ENCODE measurements at regions not wholly inside any gene's neighbourhood (a gene's known extent, or its start where the extent isn't known, plus 50 kb on each side); places are given as distances from the start of the nearest gene placed in this dataset.

DNA sequence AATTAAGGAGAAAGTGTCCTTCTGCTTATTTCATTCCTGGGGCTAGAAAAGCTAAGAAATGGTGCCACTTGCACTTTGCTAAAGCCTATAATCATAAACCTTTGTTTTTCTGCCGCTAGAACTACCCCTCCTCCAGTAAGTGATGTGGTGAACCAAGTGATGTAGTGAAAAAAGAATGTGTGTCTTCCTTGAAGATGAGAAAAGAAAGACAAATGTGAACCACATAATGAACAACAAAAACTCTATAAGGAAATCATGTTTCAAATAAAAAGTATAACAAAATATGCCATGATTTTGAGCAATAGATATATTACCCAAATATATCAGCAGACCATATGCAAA lies 179.0 kb upstream of the SGCD start:
- ChIA-PET CTCF (no interaction called here), POLR2A (no interaction called here), RAD21 (ENCODE audit: low non-redundant PET in 1 of 2, low total read pairs in 2 of 2, uncharacterized antibody in 2 of 2, unreplicated experiment in 2 of 2) (no interaction called here)
- no peak for ATAC-seq
- no peaks in the 10 kb centered on the region for H3K27me3 ChIP-seq (ENCODE audit: insufficient read depth, low read length)
- no peak overlapping the region for H3K27ac ChIP-seq (ENCODE audit: low read depth, low read length)
- no peak overlapping the region for H3K9ac ChIP-seq (ENCODE audit: low read length)
- intact Hi-C loops (cut with micrococcal nuclease), result no loop called here
- no peaks in the 10 kb centered on the region for H3K79me2 ChIP-seq (ENCODE audit: insufficient read depth, low read length)
- H3K4me1 ChIP-seq (ENCODE audit: control insufficient read depth in 1 of 2, insufficient read depth in 2 of 2, low read length in 2 of 2), result no peaks in the 10 kb centered on the region
- no peak overlapping the region for H3K4me3 ChIP-seq (replicated peaks in 1 of 2; ENCODE audit: low read depth in 1 of 2, low read length in 2 of 2)
- no peak overlapping the region for H2AFZ ChIP-seq (ENCODE audit: low read depth, low read length, poor library complexity, severe bottlenecking)
- peaks cover 0 to 6% of the 10 kb centered on the region in 2 experiments; a peak in 2 of 4 replicates for H3K9me3 ChIP-seq (ENCODE audit: control insufficient read depth in 1 of 2, insufficient read depth in 1 of 2, low read depth in 1 of 2, low read length in 2 of 2)
- no peak for DNase-seq (ENCODE audit: low read depth, low spot score)
- H4K20me1 ChIP-seq (ENCODE audit: insufficient read depth), result no peaks in the 10 kb centered on the region
- no TSS peak for BruUV-seq (replicated peaks)
- no peak for TF ChIP-seq EGR1 (IDR thresholded peaks at IDR 0.05; ENCODE audit: low read depth)
- TF ChIP-seq SRF (IDR thresholded peaks at IDR 0.05; ENCODE audit: low read depth), result no peak
- TF ChIP-seq, protein P1, sequence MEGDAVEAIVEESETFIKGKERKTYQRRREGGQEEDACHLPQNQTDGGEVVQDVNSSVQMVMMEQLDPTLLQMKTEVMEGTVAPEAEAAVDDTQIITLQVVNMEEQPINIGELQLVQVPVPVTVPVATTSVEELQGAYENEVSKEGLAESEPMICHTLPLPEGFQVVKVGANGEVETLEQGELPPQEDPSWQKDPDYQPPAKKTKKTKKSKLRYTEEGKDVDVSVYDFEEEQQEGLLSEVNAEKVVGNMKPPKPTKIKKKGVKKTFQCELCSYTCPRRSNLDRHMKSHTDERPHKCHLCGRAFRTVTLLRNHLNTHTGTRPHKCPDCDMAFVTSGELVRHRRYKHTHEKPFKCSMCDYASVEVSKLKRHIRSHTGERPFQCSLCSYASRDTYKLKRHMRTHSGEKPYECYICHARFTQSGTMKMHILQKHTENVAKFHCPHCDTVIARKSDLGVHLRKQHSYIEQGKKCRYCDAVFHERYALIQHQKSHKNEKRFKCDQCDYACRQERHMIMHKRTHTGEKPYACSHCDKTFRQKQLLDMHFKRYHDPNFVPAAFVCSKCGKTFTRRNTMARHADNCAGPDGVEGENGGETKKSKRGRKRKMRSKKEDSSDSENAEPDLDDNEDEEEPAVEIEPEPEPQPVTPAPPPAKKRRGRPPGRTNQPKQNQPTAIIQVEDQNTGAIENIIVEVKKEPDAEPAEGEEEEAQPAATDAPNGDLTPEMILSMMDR (IDR thresholded peaks at IDR 0.05 in 2 of 3, conservative IDR thresholded peaks at IDR 0.05 in 1 of 3; ENCODE audit: borderline replicate concordance in 1 of 3, insufficient read depth in 1 of 3, low read depth in 2 of 3, low read length in 2 of 3), result no peak
- TF ChIP-seq EZH2 (IDR thresholded peaks at IDR 0.05), result no peak
- TF ChIP-seq POLR2A (IDR thresholded peaks at IDR 0.05; ENCODE audit: borderline replicate concordance, extremely low read depth, insufficient read depth, insufficient read length), result no peak
- no peak for TF ChIP-seq RAD21 (IDR thresholded peaks at IDR 0.05; ENCODE audit: low read depth)
- no peak for TF ChIP-seq POLR2AphosphoS5 (IDR thresholded peaks at IDR 0.05; ENCODE audit: low read depth, low read length)
- TF ChIP-seq, protein P2, sequence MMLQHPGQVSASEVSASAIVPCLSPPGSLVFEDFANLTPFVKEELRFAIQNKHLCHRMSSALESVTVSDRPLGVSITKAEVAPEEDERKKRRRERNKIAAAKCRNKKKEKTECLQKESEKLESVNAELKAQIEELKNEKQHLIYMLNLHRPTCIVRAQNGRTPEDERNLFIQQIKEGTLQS (IDR thresholded peaks at IDR 0.05), result no peak
- TF ChIP-seq SIN3A (IDR thresholded peaks at IDR 0.05; ENCODE audit: low read depth), result no peak
- TF ChIP-seq, protein P3, sequence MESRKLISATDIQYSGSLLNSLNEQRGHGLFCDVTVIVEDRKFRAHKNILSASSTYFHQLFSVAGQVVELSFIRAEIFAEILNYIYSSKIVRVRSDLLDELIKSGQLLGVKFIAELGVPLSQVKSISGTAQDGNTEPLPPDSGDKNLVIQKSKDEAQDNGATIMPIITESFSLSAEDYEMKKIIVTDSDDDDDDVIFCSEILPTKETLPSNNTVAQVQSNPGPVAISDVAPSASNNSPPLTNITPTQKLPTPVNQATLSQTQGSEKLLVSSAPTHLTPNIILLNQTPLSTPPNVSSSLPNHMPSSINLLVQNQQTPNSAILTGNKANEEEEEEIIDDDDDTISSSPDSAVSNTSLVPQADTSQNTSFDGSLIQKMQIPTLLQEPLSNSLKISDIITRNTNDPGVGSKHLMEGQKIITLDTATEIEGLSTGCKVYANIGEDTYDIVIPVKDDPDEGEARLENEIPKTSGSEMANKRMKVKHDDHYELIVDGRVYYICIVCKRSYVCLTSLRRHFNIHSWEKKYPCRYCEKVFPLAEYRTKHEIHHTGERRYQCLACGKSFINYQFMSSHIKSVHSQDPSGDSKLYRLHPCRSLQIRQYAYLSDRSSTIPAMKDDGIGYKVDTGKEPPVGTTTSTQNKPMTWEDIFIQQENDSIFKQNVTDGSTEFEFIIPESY (IDR thresholded peaks at IDR 0.05; ENCODE audit: extremely low read depth, insufficient replicate concordance, low read length), result no peak
- TF ChIP-seq, protein P4, sequence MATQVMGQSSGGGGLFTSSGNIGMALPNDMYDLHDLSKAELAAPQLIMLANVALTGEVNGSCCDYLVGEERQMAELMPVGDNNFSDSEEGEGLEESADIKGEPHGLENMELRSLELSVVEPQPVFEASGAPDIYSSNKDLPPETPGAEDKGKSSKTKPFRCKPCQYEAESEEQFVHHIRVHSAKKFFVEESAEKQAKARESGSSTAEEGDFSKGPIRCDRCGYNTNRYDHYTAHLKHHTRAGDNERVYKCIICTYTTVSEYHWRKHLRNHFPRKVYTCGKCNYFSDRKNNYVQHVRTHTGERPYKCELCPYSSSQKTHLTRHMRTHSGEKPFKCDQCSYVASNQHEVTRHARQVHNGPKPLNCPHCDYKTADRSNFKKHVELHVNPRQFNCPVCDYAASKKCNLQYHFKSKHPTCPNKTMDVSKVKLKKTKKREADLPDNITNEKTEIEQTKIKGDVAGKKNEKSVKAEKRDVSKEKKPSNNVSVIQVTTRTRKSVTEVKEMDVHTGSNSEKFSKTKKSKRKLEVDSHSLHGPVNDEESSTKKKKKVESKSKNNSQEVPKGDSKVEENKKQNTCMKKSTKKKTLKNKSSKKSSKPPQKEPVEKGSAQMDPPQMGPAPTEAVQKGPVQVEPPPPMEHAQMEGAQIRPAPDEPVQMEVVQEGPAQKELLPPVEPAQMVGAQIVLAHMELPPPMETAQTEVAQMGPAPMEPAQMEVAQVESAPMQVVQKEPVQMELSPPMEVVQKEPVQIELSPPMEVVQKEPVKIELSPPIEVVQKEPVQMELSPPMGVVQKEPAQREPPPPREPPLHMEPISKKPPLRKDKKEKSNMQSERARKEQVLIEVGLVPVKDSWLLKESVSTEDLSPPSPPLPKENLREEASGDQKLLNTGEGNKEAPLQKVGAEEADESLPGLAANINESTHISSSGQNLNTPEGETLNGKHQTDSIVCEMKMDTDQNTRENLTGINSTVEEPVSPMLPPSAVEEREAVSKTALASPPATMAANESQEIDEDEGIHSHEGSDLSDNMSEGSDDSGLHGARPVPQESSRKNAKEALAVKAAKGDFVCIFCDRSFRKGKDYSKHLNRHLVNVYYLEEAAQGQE (IDR thresholded peaks at IDR 0.05; ENCODE audit: low read depth), result no peak
- no peak for TF ChIP-seq FOSL1 (IDR thresholded peaks at IDR 0.05; ENCODE audit: low read depth)
- no peak for TF ChIP-seq CEBPB (IDR thresholded peaks at IDR 0.05; ENCODE audit: low read depth)
- no peak for TF ChIP-seq ZFX (IDR thresholded peaks at IDR 0.05)
- no peak for TF ChIP-seq YY1 (IDR thresholded peaks at IDR 0.05; ENCODE audit: extremely low read depth, insufficient replicate concordance, low read depth, low read length)
- TF ChIP-seq TCF7L2 (IDR thresholded peaks at IDR 0.05; ENCODE audit: borderline replicate concordance, extremely low read depth, insufficient read depth, insufficient read length), result no peak
- no peak for TF ChIP-seq JUND (IDR thresholded peaks at IDR 0.05)
- no peaks in the 10 kb centered on the region for H3K9me2 ChIP-seq (ENCODE audit: insufficient read depth)
- H3K36me3 ChIP-seq (ENCODE audit: control insufficient read depth in 1 of 2, insufficient read depth in 2 of 2, low read length in 2 of 2), result no peaks in the 10 kb centered on the region
- H3K4me2 ChIP-seq (ENCODE audit: low read length), result no peak overlapping the region
